Activated gamma-delta T cell (primary cell): ENCODE measurements at regions not wholly inside any gene's neighbourhood (a gene's known extent, or its start where the extent isn't known, plus 50 kb on each side); places are given as distances from the start of the nearest gene placed in this dataset.

Source experiments
- DNase-seq: peaks from one replicate; lab custom pipeline; 2025; lab: John Stamatoyannopoulos, UW

- DNase-seq, result no peak
Measured at GRCh38 chr13:59112221-59112718, 1051.5 kb downstream of the DIAPH3 start.

DNA sequence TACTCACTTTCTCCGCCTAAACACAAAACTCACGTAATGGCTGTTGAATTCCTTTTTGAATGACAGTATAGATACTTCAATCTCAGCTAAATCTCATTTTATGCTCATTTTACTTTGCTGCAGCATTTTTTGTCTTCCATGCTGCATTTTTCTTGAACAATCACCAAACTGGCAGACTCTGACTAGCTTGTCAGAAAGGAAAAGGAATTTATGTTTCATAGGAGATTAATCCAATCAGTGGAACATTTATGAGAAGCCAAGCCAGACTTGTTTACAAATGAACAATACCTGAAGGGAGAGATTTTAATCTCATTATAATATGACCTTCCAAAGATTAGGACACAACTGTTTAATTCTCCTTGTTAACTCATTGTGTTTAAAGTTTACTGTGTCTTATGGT is 1044.3 kb downstream of the DIAPH3 start:
- DNase-seq, result no peak

GRCh38 chr13:59120297-59120843 is 1043.4 kb downstream of the DIAPH3 start:
- no peak for DNase-seq

DNA sequence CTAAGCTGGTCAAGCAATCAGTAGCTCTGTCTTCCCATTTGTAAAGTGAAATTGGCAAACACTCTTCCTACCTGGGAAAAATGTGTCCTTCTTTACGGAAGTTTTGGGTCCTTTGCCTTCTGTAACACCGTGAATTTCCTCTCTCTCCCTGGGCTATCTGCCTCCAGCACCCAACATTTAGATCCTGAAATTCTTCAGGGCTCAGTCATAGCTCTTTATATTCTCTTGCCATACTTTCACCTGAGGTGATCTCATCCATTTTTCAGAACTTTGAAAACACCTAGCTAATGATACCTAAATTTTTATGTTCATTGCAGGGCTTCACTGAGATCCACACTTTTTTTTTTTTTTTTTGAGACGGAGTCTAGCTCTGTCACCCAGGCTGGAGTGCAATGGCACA is 1042.2 kb downstream of the DIAPH3 start:
- no peak for DNase-seq

- DNase-seq, result no peak
Measured at GRCh38 chr13:59126474-59126873, 1037.3 kb downstream of the DIAPH3 start.

DNA sequence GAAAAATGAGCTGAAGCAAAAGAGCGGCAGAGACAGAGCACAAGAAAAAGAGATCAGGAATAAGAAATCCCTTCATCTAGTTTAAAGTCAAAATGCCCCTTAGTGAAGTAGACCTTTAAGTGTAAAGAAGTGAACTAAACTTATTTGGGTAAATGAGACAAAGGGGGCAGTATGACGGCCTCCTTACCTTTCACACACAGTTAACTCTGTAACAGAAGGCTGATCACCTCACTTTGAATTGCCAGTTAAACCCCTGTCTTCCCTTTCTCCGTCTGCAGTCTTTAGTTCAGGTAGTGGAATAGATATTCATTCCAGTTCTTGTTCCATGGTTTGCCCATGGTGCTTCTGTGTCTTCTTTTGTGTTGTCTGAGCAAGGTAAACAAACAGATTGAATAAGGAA is 1029.8 kb downstream of the DIAPH3 start:
- DNase-seq, result no peak

DNA sequence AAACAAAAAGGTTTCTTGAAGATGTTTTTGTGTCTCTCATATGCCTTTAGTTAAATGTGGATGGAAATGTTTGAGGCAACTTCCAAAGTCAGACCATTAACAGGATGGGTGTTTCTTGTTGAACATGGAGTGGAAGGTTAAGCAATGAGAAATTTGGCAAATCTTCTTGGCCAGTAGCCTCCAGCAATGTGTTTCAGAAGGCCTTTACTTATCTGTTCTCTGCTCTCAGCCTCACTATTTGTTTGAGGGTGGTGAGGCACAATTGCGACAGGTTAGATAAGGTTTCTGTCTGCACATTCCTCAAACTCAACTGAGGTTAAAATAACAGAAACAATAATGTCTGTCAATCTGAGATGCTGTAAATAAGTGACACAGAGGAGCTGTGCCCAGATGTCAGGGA is 1019.0 kb downstream of the DIAPH3 start:
- DNase-seq, result no peak

DNA sequence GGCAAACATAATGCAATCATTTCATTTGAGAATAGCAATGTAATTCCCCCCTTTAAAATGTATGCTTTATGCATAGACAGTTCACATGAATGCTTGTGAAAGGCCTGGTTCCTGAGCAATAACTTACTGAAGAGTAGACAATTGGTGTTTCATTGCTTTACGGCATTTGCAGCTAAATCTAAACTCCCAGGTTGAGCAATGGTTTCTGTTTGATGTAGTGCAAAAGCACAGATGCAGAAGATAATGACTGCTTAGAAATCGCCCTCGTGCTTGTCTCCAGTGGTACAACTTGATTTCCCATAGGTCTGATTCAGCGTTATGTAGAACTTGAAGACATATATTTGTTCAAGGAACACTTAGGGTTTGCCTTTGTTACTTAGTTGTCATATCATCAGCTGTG is 1018.3 kb downstream of the DIAPH3 start:
- DNase-seq, result no peak

DNA sequence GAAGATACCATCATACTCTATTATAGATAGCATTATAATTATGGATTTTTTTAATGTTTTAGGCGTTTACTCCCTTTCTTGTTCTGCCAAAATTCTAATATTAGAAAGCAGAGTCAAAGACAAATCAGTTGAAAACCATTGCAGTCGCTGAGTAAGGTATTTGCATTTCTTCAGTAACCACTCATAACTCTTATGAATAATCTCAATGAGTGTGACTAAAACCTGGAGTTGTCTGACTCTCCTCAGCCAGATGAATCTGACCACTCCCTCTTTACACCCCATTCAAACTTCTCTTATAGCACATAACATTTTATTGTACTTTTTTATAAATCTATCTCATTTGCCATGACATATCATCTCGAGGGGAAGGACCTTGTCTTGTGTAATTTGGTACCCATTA is 1006.5 kb downstream of the DIAPH3 start:
- no peak for DNase-seq

DNA sequence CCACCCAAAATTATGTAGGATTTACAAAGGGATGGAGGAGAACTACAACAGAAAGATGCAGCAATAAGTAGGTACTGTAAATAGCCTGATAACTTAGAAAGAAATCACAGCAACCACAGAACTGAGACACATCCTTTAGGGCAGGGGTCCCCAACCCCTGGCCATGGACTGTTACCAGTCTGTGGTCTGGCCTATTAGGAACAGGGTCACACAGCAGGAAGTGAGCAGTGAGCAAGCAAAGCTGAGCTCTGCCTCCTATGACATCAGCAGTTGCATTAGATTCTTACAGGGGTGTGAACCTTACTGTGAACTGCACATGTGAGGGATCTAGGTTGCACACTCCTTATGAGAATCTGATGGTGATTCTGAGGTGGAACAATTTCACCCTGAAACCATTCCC is 997.6 kb downstream of the DIAPH3 start:
- no peak for DNase-seq

GRCh38 chr13:59172076-59172475 is 991.7 kb downstream of the DIAPH3 start:
- DNase-seq, result no peak

- no peak for DNase-seq
Measured at GRCh38 chr13:59176775-59177174, 987.0 kb downstream of the DIAPH3 start.

DNA sequence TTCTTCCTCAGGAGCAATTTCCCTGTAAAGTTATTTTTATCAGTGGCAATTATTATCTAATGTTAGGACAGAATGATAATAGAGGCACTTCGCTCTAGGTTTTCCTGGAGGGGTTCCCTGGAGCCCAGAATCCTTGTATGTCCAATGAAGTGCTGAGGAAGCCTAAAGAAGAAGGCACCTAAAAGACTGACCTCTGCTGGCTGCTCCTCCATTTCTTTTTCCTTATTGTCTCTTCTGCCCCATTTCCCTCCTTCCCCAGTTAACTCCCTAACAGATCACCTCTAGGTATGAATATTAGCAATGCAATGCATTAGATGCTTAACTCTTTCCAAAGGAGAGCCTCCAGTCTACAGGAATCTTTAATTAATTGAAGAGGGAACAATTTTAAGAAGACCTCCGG is 985.4 kb downstream of the DIAPH3 start:
- DNase-seq, result no peak

DNA sequence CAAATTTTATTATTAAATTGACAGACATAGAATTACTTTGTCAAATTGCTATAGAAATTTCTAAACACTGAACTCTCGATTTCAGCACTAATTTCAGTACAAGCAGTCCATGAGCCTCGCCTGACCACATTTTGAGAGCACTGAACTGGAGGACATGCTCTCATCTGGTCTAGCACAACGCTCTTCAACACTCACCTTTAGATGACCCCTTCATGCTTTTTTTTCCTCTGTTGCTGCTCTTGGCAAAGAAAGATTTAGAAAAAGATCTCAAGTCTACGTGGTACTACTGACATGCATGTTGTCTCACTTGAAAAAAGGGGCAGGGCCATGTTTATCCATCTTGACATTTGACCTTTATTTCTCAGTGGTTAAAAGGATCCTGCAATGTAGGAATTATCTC is 981.5 kb downstream of the DIAPH3 start:
- no peak for DNase-seq

- no peak for DNase-seq
Measured at GRCh38 chr13:59197397-59197796, 966.3 kb downstream of the DIAPH3 start.

- DNase-seq, result no peak
Measured at GRCh38 chr13:59201841-59202240, 961.9 kb downstream of the DIAPH3 start.

GRCh38 chr13:59203855-59204254 is 959.9 kb downstream of the DIAPH3 start:
- no peak for DNase-seq

- no peak for DNase-seq
Measured at GRCh38 chr13:59205501-59205900, 958.2 kb downstream of the DIAPH3 start.

DNA sequence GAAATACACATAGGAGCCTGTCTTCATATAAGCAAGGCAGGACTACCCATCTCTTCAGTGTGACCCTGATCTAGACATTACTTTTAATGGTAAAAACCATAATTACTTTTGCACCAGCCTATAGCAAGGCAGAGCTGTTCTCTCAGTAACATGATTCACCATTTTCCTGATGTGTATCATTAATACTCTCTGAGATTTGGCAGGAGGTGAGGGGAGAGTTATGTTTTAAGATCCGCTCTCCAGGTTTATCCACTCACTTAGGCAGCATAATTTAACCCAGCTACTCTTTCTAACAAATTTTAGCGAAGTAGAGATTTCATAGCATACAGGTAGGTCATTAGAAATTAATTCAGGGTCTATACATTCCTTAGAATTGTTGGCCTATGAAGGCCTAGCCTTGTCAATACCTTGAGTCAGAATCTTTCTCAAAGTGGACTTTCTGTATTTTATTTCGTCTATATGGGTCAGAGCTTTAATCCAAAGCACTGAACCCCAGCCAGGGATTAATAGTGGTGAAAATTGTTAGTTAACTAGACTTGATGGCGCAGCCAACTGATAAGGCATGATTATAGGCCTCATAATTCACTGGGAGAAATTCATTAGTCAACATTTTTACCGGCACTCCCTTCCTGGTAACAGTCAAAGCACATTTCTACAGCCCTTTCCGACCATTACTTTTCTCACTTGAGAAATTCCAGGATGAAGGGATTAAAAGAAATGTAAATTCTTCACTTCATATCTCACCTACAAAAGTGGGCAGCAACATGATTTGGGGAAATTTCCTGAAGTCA is 955.1 kb downstream of the DIAPH3 start:
- no peak for DNase-seq

DNA sequence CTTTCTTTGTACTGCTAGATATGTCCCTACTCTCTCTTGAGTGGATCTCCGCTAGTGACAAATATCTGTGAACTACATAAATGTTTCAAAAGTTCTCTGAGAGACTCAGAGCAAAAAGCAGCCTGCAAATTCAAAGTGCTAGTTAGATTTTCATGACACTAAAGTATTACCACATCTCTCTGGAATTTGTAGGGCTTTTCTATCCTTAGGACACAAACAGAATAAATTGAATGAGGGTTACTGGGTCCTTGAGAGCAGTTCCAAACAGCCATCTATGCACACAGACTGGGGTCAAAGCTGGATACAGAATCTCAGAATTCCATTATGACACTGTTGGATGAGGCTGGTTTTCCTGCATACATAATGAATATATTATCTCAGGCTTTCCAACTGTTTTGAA is 953.2 kb downstream of the DIAPH3 start:
- DNase-seq, result no peak

GRCh38 chr13:59211606-59212005 is 952.1 kb downstream of the DIAPH3 start:
- DNase-seq, result no peak

DNA sequence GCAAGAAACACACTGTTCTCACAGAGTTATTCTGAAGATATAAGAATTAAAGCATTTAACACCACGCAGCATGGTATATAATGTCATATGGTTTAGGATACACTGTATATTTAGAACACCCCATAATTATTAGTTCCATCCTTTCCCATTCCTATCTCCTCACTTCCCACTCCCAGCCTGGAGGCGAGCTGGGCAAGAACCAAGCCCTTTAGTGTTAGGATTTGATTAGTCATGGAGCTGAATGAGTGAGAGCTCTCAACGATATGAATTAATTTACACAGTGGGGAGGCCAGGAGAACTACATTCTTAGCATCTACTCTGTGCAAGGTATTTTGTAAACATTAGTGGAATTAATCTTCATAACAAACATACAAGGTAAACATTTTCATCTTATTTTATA is 934.3 kb downstream of the DIAPH3 start:
- DNase-seq, result no peak

DNA sequence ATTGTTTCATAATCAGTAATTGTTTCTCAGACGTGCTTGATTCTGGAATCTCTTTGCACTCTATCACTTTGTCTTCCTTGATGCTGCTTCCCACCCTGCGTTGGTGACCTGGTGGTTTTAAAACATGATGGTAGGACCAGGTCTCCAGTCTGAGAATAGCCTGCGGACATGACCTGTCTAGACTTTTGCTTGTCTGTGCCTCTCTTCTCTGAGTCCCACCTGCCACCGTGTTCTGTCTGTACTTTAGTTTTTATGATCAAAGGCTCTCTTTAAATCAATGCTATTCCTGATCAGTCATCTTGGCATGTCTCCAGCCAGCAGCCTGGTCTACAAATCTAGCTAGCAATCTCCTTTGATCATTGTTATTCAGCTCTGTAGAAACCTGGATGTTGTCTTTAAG is 933.9 kb downstream of the DIAPH3 start:
- no peak for DNase-seq
